KMS-11 (cell line): ENCODE measurements at regions not wholly inside any gene's neighbourhood (a gene's known extent, or its start where the extent isn't known, plus 50 kb on each side); places are given as distances from the start of the nearest gene placed in this dataset.

Source experiments
- H2AFZ ChIP-seq: fragments of 200-600 bp; sonication (generic); 2 replicates; pipeline ENCODE4 v1.6.1; 2016; ENCODE audit warnings: antibody characterized with exemption, mixed run types, low read depth
- H3K27ac ChIP-seq: fragments of 200-600 bp; sonication (generic); 2 replicates; pipeline ENCODE4 v1.6.1; 2016; ENCODE audit warnings: mild to moderate bottlenecking, mixed run types
- H3K27me3 ChIP-seq: fragments of 200-600 bp; sonication (generic); 2 replicates; pipeline ENCODE4 v1.6.1; 2017; ENCODE audit warnings: mild to moderate bottlenecking, low read depth, mixed run types, moderate library complexity; ENCODE audit not compliant: insufficient read depth
- H3K36me3 ChIP-seq: fragments of 200-600 bp; sonication (generic); 2 replicates; pipeline ENCODE4 v1.6.1; 2017; ENCODE audit warnings: mild to moderate bottlenecking, mixed run types; ENCODE audit not compliant: insufficient read depth
- H3K4me1 ChIP-seq: fragments of 200-600 bp; sonication (generic); 2 replicates; pipeline ENCODE4 v1.6.1; 2016; ENCODE audit warnings: mild to moderate bottlenecking, low read depth, mixed run types; ENCODE audit not compliant: poor library complexity, severe bottlenecking
- H3K4me2 ChIP-seq: fragments of 200-600 bp; sonication (generic); 2 replicates; pipeline ENCODE4 v1.7.0; 2016; ENCODE audit warnings: mild to moderate bottlenecking, mixed run types
- H3K4me3 ChIP-seq: fragments of 200-600 bp; sonication (generic); IDR thresholded peaks from 2 replicates; pipeline ENCODE4 v1.6.1; 2017; ENCODE audit warnings: low read depth, low read length, mixed read lengths; ENCODE audit not compliant: insufficient read depth
- H3K79me2 ChIP-seq: fragments of 200-600 bp; sonication (generic); 2 replicates; pipeline ENCODE4 v1.6.1; 2016; ENCODE audit warnings: low read depth, mixed run types; ENCODE audit not compliant: insufficient read depth
- H3K9ac ChIP-seq: fragments of 200-600 bp; sonication (generic); 2 replicates; pipeline ENCODE4 v1.6.1; 2016; ENCODE audit warnings: mild to moderate bottlenecking, mixed run types
- H4K20me1 ChIP-seq: fragments of 200-600 bp; sonication (generic); 2 replicates; pipeline ENCODE4 v1.6.1; 2016; ENCODE audit warnings: mild to moderate bottlenecking, mixed run types; ENCODE audit not compliant: insufficient read depth
- TF ChIP-seq, protein P1 (sequence below): fragments of 200-600 bp; sonication (generic); conservative IDR thresholded peaks from 2 replicates; pipeline ENCODE4 v1.6.1; 2017; ENCODE audit warnings: low read depth, mild to moderate bottlenecking, antibody characterized with exemption, low read length, moderate library complexity, mixed read lengths

DNA sequence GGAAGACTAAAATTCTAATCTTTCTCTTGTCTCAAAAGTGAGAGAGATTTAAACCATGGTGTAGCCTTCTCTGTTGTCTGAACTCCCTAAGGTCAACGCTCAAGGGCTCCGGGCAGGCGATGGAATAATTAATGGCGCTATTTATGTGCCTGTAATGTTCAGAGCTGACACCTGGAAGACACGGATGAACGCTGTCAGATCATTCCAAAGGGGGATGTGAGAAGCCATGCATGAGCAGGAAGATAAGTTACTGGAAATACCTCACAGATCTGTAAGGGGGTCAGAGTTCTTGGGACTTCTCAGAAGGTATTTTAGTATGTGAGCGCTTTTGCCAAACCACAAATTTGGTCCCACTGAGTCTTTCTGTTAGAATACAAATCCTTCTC, 73.3 kb upstream of the MTPN start:
- H3K79me2 ChIP-seq: no peaks in the 10 kb centered on the region
- H3K27ac ChIP-seq: no peak overlapping the region
- no peaks in the 10 kb centered on the region for H3K36me3 ChIP-seq
- H3K4me2 ChIP-seq: no peak overlapping the region
- H3K9ac ChIP-seq: no peak overlapping the region
- TF ChIP-seq, protein P1, sequence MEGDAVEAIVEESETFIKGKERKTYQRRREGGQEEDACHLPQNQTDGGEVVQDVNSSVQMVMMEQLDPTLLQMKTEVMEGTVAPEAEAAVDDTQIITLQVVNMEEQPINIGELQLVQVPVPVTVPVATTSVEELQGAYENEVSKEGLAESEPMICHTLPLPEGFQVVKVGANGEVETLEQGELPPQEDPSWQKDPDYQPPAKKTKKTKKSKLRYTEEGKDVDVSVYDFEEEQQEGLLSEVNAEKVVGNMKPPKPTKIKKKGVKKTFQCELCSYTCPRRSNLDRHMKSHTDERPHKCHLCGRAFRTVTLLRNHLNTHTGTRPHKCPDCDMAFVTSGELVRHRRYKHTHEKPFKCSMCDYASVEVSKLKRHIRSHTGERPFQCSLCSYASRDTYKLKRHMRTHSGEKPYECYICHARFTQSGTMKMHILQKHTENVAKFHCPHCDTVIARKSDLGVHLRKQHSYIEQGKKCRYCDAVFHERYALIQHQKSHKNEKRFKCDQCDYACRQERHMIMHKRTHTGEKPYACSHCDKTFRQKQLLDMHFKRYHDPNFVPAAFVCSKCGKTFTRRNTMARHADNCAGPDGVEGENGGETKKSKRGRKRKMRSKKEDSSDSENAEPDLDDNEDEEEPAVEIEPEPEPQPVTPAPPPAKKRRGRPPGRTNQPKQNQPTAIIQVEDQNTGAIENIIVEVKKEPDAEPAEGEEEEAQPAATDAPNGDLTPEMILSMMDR: no peak
- H2AFZ ChIP-seq: no peak overlapping the region
- no peaks in the 10 kb centered on the region for H3K27me3 ChIP-seq
- H3K4me3 ChIP-seq: no peak overlapping the region
- no peaks in the 10 kb centered on the region for H4K20me1 ChIP-seq
- no peaks in the 10 kb centered on the region for H3K4me1 ChIP-seq

DNA sequence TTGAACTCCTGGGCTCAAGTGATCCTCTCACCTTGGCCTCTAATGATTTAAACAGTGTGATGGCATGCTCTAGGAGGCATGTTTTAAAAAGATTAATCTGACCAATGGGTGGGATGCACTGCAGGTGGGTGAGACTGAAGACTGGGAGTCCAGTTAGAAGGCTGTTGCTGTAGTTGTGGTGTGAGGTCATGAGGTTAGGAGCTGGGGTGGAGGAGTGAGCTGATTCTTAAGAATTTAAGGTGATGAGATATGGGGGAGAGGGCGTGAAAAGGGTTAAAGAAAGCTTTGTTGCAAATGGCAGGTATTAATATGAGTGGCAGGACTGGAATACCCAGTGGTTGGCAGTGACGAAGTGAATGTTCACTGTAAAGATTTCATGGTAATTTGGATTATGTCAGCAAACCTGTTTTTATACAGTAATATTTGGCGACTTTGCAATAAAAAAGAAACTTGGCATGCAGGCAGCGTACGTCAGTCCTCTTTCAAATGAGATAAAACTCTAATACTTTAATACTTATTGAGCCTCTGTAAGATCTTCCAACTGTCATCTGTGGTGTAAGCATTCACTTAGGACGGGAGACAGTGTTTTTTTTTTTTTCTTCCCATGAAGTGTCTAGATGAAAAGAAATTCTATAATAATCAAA, 72.8 kb upstream of the MTPN start:
- H3K4me1 ChIP-seq: no peaks in the 10 kb centered on the region
- no peaks in the 10 kb centered on the region for H3K36me3 ChIP-seq
- no peaks in the 10 kb centered on the region for H4K20me1 ChIP-seq
- no peak overlapping the region for H3K27ac ChIP-seq
- no peaks in the 10 kb centered on the region for H3K27me3 ChIP-seq
- H3K4me2 ChIP-seq: no peak overlapping the region
- no peak overlapping the region for H3K9ac ChIP-seq
- TF ChIP-seq, protein P1: no peak
- no peak overlapping the region for H2AFZ ChIP-seq
- H3K4me3 ChIP-seq: no peak overlapping the region
- no peaks in the 10 kb centered on the region for H3K79me2 ChIP-seq

DNA sequence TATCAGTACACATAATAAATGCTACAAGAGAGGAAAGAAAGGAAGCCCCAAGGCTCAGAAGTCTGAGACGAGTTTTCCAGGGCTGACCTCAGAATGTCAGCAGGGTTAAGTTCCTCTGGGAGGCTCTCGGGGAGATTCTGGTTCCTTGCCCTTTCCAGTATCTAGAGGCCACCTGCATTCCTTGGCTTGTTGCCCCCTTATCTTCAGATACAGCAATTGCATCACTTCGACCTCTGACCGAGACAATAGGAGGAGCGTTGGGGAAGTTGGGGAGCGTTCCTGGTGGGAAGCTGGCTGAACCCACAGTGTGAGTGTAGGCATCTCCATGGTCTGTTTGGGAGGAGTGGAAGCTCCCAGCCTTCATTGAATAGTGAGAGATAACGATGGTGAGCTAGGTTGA, 72.0 kb upstream of the MTPN start:
- H3K4me2 ChIP-seq: no peak overlapping the region
- no peaks in the 10 kb centered on the region for H3K79me2 ChIP-seq
- H2AFZ ChIP-seq: no peak overlapping the region

DNA sequence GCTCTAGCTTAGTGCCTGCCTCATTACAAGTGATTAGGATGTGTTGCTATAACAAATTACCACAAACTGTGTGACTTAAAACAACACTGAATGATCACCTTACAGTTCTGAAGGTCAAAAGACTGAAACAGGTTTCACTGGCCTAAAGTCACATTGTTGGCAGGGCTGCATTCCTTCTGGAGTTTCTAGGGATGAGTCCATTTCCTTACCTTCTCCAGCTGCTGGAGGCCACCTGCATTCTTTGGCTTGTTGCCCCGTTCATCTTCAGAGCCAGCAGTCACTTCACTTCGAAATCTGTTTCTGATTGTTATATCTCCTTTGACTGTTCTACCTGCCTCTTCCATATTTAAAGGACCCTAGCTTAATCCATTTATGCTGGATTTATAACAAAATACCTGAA, 69.4 kb upstream of the MTPN start:
- TF ChIP-seq, protein P1: no peak
- no peak overlapping the region for H2AFZ ChIP-seq
- no peak overlapping the region for H3K27ac ChIP-seq

More for the DNA sequence above, 72.0 kb upstream of the MTPN start:
- no peak overlapping the region for H3K27ac ChIP-seq
- no peaks in the 10 kb centered on the region for H3K36me3 ChIP-seq
- TF ChIP-seq, protein P1: no peak
- no peak overlapping the region for H3K9ac ChIP-seq
- H4K20me1 ChIP-seq: no peaks in the 10 kb centered on the region
- H3K27me3 ChIP-seq: no peaks in the 10 kb centered on the region
- H3K4me3 ChIP-seq: no peak overlapping the region
- no peaks in the 10 kb centered on the region for H3K4me1 ChIP-seq

More for the DNA sequence above, 69.4 kb upstream of the MTPN start:
- no peak overlapping the region for H3K4me2 ChIP-seq
- H3K9ac ChIP-seq: no peak overlapping the region
- no peaks in the 10 kb centered on the region for H3K79me2 ChIP-seq
- no peak overlapping the region for H3K4me3 ChIP-seq
- H4K20me1 ChIP-seq: no peaks in the 10 kb centered on the region
- H3K4me1 ChIP-seq: no peaks in the 10 kb centered on the region
- no peaks in the 10 kb centered on the region for H3K27me3 ChIP-seq
- H3K36me3 ChIP-seq: no peaks in the 10 kb centered on the region
